ENCODE measurements at regions not wholly inside any gene's neighbourhood (a gene's known extent, or its start where the extent isn't known, plus 50 kb on each side); places are given as distances from the start of the nearest gene placed in this dataset.

DNA sequence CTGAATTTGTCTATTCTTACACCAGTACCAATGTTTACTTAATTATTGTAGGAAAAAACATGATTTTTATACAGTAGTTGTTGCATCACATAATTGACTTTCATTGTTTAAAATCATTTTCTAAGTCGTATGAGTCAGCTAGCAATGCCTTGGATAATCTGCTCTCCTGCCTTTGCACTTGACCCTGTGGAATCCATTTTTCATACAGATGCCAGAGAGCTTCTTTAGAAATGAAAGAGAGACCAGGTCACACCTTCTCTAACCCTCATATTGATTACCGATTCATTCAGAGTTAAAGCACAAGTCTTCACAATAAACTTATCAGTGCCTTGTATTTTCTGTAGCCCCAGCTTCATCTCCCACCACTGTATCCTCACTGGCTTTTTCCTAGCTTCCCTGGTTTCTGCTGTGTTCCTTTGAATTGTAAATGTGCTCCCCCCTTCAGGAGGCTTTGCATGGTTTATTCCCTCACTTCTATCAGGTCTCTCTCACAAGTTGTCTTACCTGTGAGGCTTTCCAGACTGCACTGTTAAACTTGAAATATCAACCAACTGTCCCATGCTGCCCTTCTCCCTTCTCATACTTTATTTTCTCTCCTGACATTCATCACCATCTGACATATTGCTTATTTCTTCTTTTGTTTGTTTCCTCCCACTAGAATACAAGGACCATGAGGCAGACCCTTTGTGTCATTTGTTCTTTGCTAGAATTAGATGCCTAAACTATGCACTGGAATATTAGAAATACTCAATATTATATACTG is 662.0 kb upstream of the GBE1 start:
- Histone ChIP-seq H3K27me3 (ENCODE audit: control insufficient read depth in 2 of 2, insufficient read depth in 1 of 2, low read length in 1 of 2) (no peaks in the 10 kb centered on the region), H3K36me3 (ENCODE audit: control insufficient read depth in 2 of 2, insufficient read depth in 2 of 2, low read length in 1 of 2) (no peaks in the 10 kb centered on the region), H3K4me3 (ENCODE audit: low read length in 2 of 2) (no peak overlapping the region), H3K27ac (ENCODE audit: low read depth in 1 of 2, low read length in 1 of 2) (no peak overlapping the region), H3K4me1 (ENCODE audit: control insufficient read depth in 2 of 2, insufficient read depth in 2 of 2, low read length in 2 of 2) (no peaks in the 10 kb centered on the region), H3K9me3 (ENCODE audit: control insufficient read depth in 2 of 2, insufficient read depth in 1 of 2, low read length in 1 of 2) (no peaks in the 10 kb centered on the region)
- WGBS = 38% methylated on average over 2 of the region's 2 CpGs
- DNase-seq (ENCODE audit: low read depth in 6 of 9, low spot score in 9 of 9) = no peak

DNA sequence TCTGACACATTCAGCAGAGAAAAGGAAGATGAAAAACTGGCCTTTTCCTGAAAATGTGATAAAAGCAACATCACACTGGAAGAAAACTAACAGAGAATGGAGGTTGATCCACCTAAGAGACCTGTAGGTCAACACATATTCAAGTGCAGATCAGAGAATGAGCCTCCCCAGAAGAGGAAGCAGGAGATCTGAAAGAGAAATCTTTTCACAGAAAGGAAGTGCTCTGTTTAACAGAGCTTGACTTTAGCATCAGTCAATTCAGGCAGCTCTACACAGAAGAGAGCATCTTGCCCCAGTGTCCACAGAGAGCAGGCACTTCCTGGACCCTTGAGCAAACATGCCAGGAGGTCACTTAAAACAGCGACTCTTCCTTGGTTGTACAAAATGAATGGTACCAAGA is 655.4 kb upstream of the GBE1 start:
- Histone ChIP-seq H3K4me3 (ENCODE audit: low read length in 2 of 2) (no peak overlapping the region), H3K27ac (ENCODE audit: low read depth in 1 of 2, low read length in 1 of 2) (no peak overlapping the region), H3K27me3 (ENCODE audit: control insufficient read depth in 2 of 2, insufficient read depth in 1 of 2, low read length in 1 of 2) (no peaks in the 10 kb centered on the region), H3K36me3 (ENCODE audit: control insufficient read depth in 2 of 2, insufficient read depth in 2 of 2, low read length in 1 of 2) (no peaks in the 10 kb centered on the region), H3K9me3 (ENCODE audit: control insufficient read depth in 2 of 2, insufficient read depth in 1 of 2, low read length in 1 of 2) (no peaks in the 10 kb centered on the region), H3K4me1 (ENCODE audit: control insufficient read depth in 2 of 2, insufficient read depth in 2 of 2, low read length in 2 of 2) (no peaks in the 10 kb centered on the region)
- no peak for DNase-seq (ENCODE audit: low read depth in 6 of 9, low spot score in 9 of 9)
- 71% methylated on average over 1 of the region's 1 CpG for WGBS

DNA sequence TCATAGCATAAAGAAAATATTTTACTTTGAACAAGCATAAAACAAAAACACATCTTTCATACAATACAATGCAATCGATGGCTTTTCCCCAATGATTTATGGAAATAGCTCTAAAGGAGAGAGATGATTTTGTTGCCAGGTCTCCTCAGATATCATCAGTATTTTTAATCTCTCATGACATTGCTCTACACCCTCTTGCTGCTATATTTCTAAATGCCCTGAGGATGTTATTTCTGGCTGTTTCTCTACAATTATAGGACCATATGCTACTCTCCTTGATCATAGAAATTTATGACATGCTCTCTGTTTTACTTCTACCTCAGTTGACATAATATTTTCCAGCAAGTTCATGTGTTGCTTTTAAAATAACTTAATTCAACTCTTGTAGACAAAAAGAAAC is 654.9 kb upstream of the GBE1 start:
- 92% methylated on average over 1 of the region's 1 CpG for WGBS
- no peaks in the 10 kb centered on the region for H3K9me3 ChIP-seq (ENCODE audit: control insufficient read depth in 2 of 2, insufficient read depth in 1 of 2, low read length in 1 of 2)
- H3K4me1 ChIP-seq (ENCODE audit: control insufficient read depth in 2 of 2, insufficient read depth in 2 of 2, low read length in 2 of 2) = no peaks in the 10 kb centered on the region
- no peaks in the 10 kb centered on the region for H3K27me3 ChIP-seq (ENCODE audit: control insufficient read depth in 2 of 2, insufficient read depth in 1 of 2, low read length in 1 of 2)
- no peak for DNase-seq (ENCODE audit: low read depth in 6 of 9, low spot score in 9 of 9)
- no peak overlapping the region for H3K4me3 ChIP-seq (ENCODE audit: low read length in 2 of 2)
- H3K27ac ChIP-seq (ENCODE audit: low read depth in 1 of 2, low read length in 1 of 2) = no peak overlapping the region
- no peaks in the 10 kb centered on the region for H3K36me3 ChIP-seq (ENCODE audit: control insufficient read depth in 2 of 2, insufficient read depth in 2 of 2, low read length in 1 of 2)

DNA sequence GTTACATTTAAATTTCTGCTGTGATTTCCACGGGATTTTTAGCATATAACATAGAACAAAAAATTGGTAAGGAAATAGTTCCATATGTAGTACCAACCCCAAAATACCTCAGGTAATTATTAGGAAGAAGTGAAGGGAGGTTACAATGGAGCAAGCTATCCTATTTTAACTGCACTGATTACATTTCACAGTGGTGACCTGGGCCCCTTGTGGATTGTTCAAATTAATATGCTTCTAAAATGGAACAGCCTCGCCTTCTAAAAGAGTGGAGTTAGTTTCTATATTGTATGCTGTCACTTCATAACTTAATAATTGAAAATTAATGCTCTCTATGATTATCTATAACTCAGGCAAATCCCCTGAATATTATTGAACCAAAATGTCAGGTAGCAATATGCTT is 651.7 kb upstream of the GBE1 start:
- WGBS = 90% methylated on average over 2 of the region's 2 CpGs
- no peak for DNase-seq (ENCODE audit: low read depth in 6 of 9, low spot score in 9 of 9)

DNA sequence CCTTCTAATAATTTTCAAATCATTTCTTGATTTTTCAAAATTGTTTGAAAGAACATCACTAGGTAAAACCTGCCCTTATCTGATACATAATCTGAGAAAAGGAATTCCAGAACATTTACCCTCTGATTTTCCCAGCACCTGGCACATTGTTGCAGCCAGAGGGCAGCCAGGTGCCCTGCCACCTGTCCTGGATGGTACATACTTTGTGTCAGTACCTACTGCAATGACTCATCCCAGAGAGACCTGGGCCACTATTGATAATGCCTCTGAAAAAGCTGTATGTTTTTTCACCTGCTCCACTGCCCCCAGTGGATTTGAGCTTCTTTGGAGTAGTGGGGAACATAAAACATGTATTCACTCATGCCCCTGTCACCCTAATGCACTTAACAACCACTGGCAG is 648.9 kb upstream of the GBE1 start:
- H3K4me3 ChIP-seq (ENCODE audit: low read length in 2 of 2) = no peak overlapping the region
- H3K9me3 ChIP-seq (ENCODE audit: control insufficient read depth in 2 of 2, insufficient read depth in 1 of 2, low read length in 1 of 2) = no peaks in the 10 kb centered on the region
- H3K4me1 ChIP-seq (ENCODE audit: control insufficient read depth in 2 of 2, insufficient read depth in 2 of 2, low read length in 2 of 2) = no peaks in the 10 kb centered on the region
- DNase-seq (ENCODE audit: low read depth in 6 of 9, low spot score in 9 of 9) = no peak
- no peak overlapping the region for H3K27ac ChIP-seq (ENCODE audit: low read depth in 1 of 2, low read length in 1 of 2)
- no peaks in the 10 kb centered on the region for H3K36me3 ChIP-seq (ENCODE audit: control insufficient read depth in 2 of 2, insufficient read depth in 2 of 2, low read length in 1 of 2)
- H3K27me3 ChIP-seq (ENCODE audit: control insufficient read depth in 2 of 2, insufficient read depth in 1 of 2, low read length in 1 of 2) = no peaks in the 10 kb centered on the region

More for the DNA sequence above, 651.7 kb upstream of the GBE1 start:
- no peak overlapping the region for H3K27ac ChIP-seq (ENCODE audit: low read depth in 1 of 2, low read length in 1 of 2)
- no peaks in the 10 kb centered on the region for H3K36me3 ChIP-seq (ENCODE audit: control insufficient read depth in 2 of 2, insufficient read depth in 2 of 2, low read length in 1 of 2)
- no peaks in the 10 kb centered on the region for H3K27me3 ChIP-seq (ENCODE audit: control insufficient read depth in 2 of 2, insufficient read depth in 1 of 2, low read length in 1 of 2)
- no peak overlapping the region for H3K4me3 ChIP-seq (ENCODE audit: low read length in 2 of 2)
- no peaks in the 10 kb centered on the region for H3K9me3 ChIP-seq (ENCODE audit: control insufficient read depth in 2 of 2, insufficient read depth in 1 of 2, low read length in 1 of 2)
- H3K4me1 ChIP-seq (ENCODE audit: control insufficient read depth in 2 of 2, insufficient read depth in 2 of 2, low read length in 2 of 2) = no peaks in the 10 kb centered on the region

DNA sequence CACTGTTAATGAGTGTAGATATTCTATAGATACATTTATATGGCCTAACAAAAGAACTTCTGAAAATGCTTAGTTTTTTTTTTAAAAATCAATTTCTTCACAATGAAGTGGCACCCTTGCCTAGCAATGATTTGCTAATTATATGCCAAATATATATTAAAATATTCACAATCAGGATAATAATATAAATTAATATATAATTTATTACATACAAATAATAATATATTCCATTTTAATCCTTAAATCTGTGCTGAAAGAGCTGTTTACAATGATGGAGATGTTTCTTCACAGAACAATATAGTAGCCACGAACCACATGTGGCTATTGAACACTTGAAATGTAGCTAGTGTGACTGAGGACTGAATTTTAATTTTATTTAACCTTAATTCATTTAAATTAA is 648.4 kb upstream of the GBE1 start:
- no peak overlapping the region for H3K4me3 ChIP-seq (ENCODE audit: low read length in 2 of 2)
- no peaks in the 10 kb centered on the region for H3K4me1 ChIP-seq (ENCODE audit: control insufficient read depth in 2 of 2, insufficient read depth in 2 of 2, low read length in 2 of 2)
- WGBS = 75% methylated on average over 1 of the region's 1 CpG
- H3K27me3 ChIP-seq (ENCODE audit: control insufficient read depth in 2 of 2, insufficient read depth in 1 of 2, low read length in 1 of 2) = no peaks in the 10 kb centered on the region
- no peaks in the 10 kb centered on the region for H3K9me3 ChIP-seq (ENCODE audit: control insufficient read depth in 2 of 2, insufficient read depth in 1 of 2, low read length in 1 of 2)
- DNase-seq (ENCODE audit: low read depth in 6 of 9, low spot score in 9 of 9) = no peak
- H3K36me3 ChIP-seq (ENCODE audit: control insufficient read depth in 2 of 2, insufficient read depth in 2 of 2, low read length in 1 of 2) = no peaks in the 10 kb centered on the region
- H3K27ac ChIP-seq (ENCODE audit: low read depth in 1 of 2, low read length in 1 of 2) = no peak overlapping the region

DNA sequence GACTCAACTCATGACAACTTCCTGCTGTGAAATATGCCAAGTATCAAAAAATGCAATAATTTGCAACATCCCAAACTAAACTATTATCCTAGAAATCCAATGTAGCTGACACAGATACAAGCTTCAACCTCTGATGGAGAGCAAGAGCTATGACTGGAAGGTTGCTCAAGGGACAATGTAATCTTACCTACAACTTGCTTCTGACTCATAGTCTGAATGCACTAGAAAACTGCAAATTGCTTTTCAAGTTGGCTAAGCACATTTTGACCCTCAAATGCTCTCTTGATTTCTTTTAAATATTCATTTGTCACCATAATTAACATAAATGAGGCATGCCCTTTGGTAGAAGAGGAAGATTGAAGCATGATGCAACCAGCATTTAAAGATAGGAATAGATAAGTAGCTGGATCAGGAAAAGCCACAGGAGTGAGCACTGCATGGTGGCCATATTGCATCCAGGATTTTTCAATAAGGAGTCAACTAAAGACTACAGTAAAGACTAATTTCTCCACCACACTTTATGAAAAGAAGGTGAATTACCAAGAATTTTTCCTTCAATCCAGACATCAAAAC is 630.8 kb upstream of the GBE1 start:
- no peak for DNase-seq (ENCODE audit: low read depth in 6 of 9, low spot score in 9 of 9)
- Histone ChIP-seq H3K27ac (ENCODE audit: low read depth in 1 of 2, low read length in 1 of 2) (no peak overlapping the region), H3K27me3 (ENCODE audit: control insufficient read depth in 2 of 2, insufficient read depth in 1 of 2, low read length in 1 of 2) (no peaks in the 10 kb centered on the region), H3K9me3 (ENCODE audit: control insufficient read depth in 2 of 2, insufficient read depth in 1 of 2, low read length in 1 of 2) (no peaks in the 10 kb centered on the region), H3K4me1 (ENCODE audit: control insufficient read depth in 2 of 2, insufficient read depth in 2 of 2, low read length in 2 of 2) (no peaks in the 10 kb centered on the region), H3K4me3 (ENCODE audit: low read length in 2 of 2) (no peak overlapping the region), H3K36me3 (ENCODE audit: control insufficient read depth in 2 of 2, insufficient read depth in 2 of 2, low read length in 1 of 2) (no peaks in the 10 kb centered on the region)

DNA sequence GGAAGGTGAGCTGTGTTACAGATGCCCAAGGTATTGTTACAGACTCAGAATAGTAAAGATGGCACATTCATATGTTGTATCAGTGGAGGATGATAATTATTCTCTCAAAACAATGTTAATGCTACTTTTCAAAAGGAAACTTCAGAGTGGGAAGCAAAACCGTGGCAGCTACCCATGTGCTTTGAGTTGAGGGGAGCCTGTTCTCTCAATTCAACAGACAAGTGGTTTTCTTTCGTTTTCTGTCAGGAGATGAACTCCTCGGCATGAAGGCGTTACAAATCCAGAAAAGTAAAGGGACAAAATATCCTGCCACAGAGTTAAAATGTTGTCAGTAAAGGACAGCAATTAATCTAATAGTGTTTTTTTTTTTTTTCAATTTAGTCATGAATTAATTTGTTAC is 629.4 kb upstream of the GBE1 start:
- 91% methylated on average over 4 of the region's 4 CpGs for WGBS
- Histone ChIP-seq H3K36me3 (ENCODE audit: control insufficient read depth in 2 of 2, insufficient read depth in 2 of 2, low read length in 1 of 2) (no peaks in the 10 kb centered on the region), H3K4me1 (ENCODE audit: control insufficient read depth in 2 of 2, insufficient read depth in 2 of 2, low read length in 2 of 2) (no peaks in the 10 kb centered on the region), H3K27ac (ENCODE audit: low read depth in 1 of 2, low read length in 1 of 2) (no peak overlapping the region), H3K9me3 (ENCODE audit: control insufficient read depth in 2 of 2, insufficient read depth in 1 of 2, low read length in 1 of 2) (no peaks in the 10 kb centered on the region), H3K27me3 (ENCODE audit: control insufficient read depth in 2 of 2, insufficient read depth in 1 of 2, low read length in 1 of 2) (no peaks in the 10 kb centered on the region), H3K4me3 (ENCODE audit: low read length in 2 of 2) (no peak overlapping the region)
- DNase-seq (ENCODE audit: low read depth in 6 of 9, low spot score in 9 of 9) = no peak

DNA sequence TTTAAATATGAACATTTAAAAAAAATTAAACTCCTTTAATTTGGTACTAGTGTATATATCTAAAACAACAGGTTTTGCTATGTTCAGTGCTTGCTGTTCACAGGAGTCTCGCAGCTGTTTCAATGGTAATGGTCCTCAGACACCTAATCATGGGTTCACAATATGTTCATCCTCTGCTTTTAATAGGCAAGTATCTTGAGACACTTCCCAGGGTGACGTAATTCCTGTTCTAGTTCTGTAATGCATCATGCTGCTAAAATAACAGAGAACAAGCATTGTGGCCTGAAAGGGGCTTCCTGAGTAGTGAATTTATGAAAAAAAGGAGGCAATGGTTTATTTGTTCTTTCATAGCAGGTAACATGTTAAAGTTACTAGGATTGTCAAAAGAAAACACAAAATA is 625.2 kb upstream of the GBE1 start:
- no peaks in the 10 kb centered on the region for H3K9me3 ChIP-seq (ENCODE audit: control insufficient read depth in 2 of 2, insufficient read depth in 1 of 2, low read length in 1 of 2)
- 75% methylated on average over 2 of the region's 2 CpGs for WGBS

More for the DNA sequence above, 625.2 kb upstream of the GBE1 start:
- no peaks in the 10 kb centered on the region for H3K27me3 ChIP-seq (ENCODE audit: control insufficient read depth in 2 of 2, insufficient read depth in 1 of 2, low read length in 1 of 2)
- H3K36me3 ChIP-seq (ENCODE audit: control insufficient read depth in 2 of 2, insufficient read depth in 2 of 2, low read length in 1 of 2) = no peaks in the 10 kb centered on the region
- H3K27ac ChIP-seq (ENCODE audit: low read depth in 1 of 2, low read length in 1 of 2) = no peak overlapping the region
- DNase-seq (ENCODE audit: low read depth in 6 of 9, low spot score in 9 of 9) = no peak
- H3K4me1 ChIP-seq (ENCODE audit: control insufficient read depth in 2 of 2, insufficient read depth in 2 of 2, low read length in 2 of 2) = no peaks in the 10 kb centered on the region
- H3K4me3 ChIP-seq (ENCODE audit: low read length in 2 of 2) = no peak overlapping the region

All from thymus (tissue), 11 donors.